Mucosa of gallbladder (tissue), 1 donor: ENCODE measurements at regions not wholly inside any gene's neighbourhood (a gene's known extent, or its start where the extent isn't known, plus 50 kb on each side); places are given as distances from the start of the nearest gene placed in this dataset.

Experiments
- DNase-seq: peaks from one replicate; pipeline ENCODE4 v3.0.0-alpha.2; 2020; ENCODE audit warnings: low spot score
- donor health status: DM: no; HTN: no; CAD: no.

DNA sequence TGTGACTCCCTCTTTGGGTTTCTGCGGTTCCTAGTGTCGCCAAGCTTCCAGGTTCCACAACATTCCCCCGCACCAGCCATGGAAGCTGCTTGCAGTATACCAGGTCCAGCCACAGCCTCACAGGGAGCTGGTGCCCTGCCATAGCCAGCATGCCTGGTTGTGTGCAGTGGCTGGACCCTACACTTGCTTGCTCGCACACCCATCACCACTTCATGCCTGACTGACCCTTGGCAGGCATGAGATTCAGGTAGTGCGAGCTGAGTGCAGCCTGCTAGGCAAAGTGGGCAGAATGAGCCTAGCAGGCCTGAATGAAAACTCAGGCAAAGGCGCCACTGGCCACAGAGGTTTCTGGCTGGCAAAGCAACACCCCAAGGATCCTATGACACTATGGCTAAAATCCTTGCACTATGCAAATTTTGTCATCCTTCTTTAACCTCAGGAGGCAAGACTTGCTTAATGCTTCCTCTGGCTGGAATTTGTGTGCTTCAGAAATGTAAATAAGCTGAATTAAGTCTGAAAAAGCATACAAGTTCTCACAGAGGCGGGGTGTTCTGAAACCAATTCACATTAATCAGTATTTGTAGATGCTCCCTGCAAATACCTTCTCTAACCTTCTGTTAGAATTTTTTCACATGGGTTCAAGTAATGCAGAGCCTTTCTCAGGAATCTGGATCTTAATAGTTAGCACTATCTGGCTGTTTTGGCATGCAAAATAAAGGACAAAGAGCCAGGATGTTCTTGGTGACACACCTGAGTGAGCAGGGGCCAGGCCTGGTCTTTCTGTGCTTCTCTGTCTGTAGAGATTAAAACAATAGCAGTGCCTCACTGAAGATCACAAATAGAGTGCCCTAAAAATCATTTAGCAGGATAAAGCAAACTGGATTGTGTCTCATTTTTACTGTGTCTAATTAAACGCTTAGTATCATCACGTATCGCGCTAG, 256.9 kb downstream of the GPATCH2 start:
- no peak for DNase-seq

DNA sequence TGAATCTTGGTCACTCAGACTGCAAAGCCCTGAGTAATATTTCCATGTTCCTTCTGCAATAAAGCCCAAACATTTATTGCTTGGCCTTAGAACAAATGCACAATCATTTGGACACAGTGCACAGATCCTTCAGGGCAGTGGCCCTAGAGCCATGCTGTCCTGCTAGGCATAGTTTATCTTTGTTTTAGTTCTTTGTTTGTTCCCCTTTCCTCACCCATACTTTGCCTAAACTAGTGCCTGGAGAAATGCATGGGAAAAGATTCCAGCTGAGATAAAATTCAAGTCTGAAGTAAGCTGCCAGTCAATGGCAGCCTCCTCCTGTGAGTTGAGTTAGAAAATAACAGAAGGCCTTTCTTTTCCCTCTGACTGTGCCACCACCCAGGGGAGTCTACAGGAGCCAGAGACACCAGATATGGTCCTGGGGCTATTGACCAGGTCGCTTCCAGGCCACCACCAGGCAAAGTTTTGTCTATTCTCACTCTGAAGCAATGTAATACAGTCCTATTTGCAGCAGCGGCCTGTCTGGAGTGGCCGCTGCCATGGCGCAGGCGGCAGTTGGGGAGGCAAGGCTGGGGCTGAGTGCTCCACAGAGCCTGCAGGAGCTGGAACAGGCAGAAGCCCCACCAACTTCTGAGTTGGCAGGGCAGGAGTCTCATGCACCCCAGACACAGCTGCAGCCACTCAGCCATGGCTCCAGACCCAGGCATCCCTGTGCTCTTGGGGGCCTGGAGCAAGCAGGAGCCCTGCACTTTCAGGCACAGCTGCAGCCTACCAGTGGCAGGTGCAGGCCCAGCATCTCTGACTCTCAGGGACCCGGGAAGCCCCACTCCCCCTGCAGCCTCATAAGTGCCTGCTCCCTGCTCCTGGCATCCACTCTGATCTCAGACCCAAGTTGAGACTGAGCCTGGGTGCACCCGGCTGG, 258.6 kb downstream of the GPATCH2 start:
- DNase-seq, result no peak

DNA sequence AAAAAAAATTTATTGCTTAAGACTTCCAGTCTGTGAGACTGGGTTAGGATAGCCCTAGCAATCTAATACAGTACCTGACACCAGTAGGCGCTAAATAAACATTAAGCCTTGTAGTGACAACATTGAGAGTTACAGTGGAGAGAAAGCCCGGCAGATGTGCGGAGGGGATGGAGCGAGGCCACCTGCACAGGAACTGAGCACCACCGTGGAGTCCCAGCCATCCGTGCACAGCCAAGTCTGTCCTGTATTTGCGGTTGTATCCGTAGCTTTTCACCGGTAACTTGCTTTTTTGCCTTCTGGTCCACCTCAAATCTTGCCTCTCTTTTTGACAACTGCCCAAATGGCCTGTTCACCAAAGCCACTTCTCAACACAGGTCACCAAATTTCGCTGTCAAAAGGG, 260.1 kb downstream of the GPATCH2 start:
- no peak for DNase-seq

DNA sequence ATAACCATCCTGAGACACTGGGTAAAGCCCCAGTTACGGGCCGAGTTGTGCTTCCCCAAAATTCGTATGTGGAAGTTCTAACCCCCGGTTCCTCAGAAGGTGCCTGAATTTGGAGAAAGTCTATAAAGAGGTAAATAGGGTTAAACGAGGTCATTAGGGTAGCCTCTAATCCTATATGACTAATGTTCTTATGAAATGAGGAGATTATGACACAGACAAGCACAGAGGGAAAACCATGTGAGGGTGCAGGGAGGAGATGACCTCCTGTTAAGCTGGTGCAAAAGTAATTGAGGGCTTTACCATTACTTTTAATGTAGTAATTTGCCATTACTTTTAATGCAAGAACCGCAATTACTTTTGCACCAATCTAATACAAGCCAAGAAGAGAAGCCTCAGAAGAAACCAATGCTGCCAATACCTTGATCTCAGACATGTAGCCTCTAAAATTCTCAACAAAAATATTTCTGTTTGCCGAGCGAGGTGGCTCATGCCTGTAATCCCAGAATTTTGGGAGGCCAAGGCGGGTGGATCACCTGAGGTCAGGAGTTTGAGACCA, 260.8 kb downstream of the GPATCH2 start:
- no peak for DNase-seq

DNA sequence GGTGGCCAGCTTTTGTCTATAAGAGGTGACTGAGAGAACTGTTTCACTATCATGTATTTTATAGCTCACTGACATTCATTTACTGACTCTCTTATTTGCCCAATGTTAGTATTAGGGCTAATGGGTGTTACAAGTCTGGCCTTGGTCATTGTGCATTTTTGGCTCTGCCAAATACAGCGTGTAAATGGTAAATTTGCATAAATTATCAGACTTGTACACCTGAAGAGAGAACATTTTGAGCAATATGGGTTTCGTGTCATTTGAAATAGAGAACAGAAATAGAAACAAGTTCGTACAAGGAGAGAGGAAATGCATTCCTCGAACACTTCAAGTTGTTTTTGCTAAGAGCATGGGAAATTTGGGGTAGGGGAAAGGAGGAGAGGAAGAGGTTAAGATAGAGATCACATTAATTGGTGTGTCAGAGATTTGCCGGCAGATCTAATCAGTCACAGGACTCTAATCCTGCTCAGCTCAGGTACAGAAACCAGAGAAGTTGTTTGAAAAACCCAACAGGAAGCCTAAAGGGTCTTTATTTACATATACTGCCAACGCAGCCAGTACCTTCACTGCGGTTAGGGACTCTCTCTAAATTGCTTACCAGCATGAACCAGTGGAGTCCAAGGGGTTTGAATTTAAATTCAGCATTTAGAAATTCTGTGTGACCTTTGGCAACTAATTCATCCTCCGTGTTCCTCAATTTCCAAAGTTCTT, 261.5 kb downstream of the GPATCH2 start:
- no peak for DNase-seq

DNA sequence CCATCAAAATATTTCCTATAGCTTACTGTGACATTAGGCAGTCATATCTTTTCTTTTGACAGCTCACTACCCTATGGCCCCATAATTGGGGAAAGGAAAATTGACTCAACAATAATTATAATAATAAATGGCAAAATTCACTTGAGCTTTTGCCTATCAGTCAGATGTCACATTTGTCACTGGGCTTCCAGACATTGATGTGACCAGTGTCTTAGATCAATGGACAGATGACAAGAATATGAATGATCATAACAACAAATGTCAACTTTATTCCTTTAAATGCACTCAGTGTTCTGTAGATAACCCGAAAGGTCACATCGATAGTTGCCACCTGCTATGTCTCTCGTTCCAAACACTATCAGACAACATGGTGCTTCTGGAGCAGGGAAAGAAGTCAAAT, 266.7 kb downstream of the GPATCH2 start:
- no peak for DNase-seq

DNA sequence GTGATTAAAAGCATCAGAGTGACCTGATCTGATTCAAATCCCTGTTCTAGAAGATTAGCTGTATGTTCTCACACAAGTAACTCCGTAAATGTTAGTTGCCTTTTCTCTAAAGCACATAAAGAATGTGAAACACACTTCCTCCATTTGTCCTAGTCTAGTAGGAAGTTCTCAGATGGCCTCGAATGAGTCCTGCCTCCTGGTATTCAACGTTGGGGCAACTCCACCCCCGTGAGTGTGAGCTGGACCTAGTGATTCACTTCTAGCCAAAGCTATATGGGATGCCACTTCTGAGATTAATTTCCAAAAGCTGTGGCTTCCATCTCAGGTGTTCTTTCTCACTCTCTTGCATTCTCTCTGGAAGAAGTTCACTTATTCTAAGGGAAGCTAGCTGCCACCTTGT, 267.6 kb downstream of the GPATCH2 start:
- DNase-seq, result no peak

DNA sequence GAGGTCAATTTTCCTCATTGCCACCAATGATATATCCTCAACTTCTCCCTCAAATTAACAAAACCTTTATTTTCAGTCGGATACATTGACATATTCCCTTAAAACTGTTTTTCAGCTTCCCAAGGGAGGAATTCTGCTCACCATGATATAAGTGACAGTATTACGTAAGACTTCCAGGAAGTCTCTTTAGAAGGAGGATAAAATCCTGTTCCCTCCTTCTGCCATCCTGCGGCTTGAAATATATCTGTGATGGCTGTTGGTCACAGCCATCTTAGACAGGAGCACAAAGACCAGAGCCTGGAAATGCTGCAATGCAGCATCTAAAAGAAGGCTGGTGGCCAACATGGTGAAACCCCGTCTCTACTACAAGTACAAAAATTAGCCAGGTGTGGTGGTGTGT, 270.4 kb downstream of the GPATCH2 start:
- no peak for DNase-seq

DNA sequence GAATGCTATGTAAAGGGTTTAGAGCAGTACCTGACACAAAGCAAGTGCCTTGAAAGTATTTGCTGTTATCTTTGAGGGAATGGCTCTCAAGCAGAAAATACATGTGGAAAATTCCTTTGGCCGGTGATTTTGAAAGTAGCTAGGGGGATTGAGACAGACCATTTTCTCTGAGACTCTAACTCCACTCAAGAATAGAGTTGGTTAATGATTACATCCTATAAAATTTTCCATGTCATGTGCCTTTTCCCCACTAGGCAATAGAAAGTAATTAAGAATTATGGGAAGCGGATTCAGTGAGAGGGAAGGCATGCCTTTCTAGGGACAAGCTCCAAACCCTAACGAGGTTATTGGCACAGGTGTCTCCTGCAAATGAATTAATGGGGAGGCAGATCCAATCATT, 276.0 kb downstream of the GPATCH2 start:
- no peak for DNase-seq

DNA sequence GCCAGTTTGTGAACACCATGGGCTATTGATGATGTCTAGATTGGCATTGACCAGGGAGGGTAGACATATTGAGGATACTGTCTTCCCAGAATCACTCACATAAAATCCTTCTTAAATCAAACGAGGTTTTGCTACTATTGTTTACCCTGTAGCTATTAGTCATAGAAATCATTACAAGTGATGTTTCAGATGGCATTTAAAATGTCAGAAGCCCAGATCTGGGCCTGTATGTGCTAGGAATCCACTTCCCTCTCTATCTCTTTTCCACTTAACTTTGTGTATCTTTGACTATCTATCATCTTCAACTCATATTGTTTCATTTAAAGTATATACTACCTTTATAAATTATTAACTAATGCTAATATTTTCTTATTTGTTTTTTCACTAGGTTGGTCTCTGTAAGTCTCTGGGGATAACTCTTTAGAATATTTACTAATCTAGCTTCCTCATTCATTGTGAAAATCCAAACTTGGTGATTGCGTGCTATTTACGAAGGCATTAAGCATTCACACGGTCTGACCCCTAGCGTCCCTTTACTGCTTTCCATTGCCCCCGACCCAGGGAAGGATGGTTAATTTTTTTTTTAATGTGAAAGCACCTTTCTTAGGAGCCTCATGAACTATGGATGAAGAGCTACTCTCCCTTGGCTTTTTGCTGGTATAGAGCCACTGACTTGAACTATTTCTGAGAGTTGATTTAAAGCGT, 281.8 kb downstream of the GPATCH2 start:
- DNase-seq, result no peak

DNA sequence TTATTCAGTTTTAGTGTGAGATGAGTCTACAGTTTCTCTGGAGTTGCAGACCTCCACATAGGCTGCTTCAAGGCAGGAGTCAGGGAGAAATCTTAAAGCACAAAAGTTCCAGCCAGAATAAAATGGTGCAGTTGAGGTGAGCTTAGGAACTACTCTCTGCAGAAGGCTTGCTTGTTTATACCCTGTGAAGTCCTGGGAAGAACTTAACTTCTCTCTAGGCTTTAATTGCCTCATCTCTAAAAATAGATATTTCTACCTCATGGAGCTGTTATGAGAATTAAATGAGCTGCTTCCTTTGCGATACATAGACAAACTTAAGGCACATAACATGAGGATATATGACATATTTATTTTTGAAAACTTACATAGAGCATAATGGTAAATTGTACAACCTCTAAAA, 286.2 kb downstream of the GPATCH2 start:
- DNase-seq, result no peak

DNA sequence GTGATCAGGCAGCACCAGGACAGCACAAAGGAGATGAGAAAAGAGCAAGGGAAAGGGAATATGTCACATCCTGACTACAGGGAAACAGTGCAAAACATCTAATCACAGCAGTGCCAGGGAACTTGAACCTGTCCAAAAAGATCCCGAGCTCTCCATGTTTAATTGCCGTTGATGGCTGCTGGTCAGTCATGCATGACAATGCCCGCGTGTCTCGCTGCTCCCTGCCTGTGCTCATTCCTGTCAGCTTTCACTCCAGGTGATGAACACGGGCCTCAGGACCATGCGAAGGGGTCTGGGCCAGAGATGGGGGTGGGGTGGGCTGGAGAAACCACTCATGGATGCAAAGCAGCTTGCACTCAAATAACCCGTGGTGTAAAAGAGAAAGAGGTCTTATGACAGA, 287.0 kb downstream of the GPATCH2 start:
- no peak for DNase-seq

DNA sequence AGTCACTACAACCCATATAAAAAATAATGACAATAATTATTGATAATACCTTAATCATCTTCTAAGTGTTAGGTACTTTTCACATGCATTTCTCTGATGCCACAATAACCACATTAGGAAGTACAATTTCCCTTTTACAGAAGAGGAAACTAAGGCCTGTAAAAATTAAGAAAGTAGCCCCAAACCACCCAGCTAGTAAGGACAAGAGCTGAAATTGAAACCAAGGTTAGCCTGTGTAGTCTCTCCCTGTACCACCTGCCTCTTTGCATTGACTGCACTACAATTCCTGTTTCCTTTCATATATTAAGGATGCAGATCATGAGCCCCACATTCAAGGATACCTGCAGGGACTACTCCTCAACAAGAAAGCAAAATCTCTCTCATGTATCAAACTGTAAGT, 288.8 kb downstream of the GPATCH2 start:
- no peak for DNase-seq

DNA sequence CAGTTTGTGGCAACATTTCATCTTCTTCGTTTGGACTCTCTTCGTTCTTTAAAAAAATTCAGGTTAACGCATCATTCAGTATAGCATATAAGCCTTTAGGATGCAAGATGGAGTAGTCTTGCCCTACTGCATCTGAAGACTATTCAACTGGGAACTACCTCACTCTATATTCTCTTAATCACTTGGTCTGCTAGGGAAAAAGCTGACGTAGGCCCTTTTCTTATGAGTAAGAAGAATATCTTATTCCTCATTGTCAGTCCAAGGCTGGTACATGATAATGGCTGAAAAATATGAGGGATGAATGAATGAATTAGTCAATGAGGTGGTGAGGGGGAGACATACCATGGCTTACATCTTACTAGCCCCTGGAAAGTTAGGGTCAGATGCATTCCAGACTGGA, 294.2 kb downstream of the GPATCH2 start:
- DNase-seq, result no peak

DNA sequence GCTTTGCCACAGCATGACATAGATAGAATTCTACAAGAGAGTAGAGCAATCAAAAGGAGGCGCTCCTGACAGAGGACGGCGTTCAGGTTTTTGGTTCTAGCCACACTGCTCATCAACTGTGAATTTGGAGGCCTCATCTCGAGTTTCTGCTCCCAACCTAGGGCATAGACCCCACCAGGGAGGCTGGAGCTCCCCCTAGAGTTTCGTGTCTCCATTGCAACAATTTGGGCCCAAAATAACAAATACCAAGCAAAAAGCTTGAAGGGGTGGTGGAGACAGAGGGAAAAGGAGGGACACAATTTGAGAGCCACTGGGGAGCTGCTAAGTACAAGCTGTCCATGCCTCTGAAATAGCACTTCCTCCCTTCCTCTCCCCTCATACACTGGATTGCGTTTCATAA, 297.0 kb downstream of the GPATCH2 start:
- no peak for DNase-seq

DNA sequence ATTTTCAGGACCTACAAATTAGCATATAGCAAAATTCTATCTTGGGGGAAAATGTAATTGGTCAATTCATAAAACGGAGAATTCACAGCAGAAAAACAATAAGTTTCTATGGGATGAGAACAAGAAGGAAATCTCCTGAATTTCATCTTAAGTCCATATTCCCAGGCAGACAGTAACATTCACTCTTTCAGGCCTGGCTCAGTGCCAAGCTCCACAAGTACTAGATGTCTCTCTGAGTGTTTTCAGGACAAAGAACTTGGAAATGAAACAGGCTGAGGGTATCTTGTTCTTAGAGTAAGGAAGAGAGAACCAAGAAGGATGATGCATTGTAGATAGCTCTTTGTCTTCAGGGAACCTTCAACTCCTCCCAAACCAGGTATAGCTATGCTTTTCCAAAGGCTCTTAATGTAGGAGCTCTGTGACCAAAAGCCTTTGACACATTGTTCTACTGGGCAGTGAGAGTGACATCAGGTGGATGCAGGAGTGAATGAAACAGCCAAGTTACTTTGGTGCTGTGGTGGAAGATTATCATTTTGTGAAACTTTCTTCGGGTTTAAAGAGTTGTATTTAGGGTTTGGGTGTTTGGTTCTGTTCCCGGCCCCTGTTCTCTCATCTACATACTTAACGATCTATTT, 298.3 kb downstream of the GPATCH2 start:
- no peak for DNase-seq

DNA sequence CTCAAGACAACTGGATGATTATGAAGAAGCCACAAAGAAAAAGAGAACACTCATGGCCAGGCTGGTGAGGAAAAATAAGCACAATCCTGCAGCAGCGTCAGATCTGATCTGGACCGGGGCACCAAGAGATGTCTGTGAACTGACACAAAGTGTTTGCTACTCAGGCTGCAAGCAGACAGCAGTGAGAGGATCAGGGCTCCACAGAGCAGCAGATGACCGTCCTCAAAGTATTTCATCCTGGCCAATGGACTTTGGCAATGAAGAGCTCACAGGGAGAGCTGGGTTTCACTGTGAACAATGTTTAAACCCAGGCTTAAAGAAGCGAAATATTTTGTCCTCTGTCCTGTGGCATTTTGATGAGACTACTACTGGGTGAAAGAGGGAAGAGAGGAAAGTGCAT, 299.2 kb downstream of the GPATCH2 start:
- DNase-seq, result no peak

DNA sequence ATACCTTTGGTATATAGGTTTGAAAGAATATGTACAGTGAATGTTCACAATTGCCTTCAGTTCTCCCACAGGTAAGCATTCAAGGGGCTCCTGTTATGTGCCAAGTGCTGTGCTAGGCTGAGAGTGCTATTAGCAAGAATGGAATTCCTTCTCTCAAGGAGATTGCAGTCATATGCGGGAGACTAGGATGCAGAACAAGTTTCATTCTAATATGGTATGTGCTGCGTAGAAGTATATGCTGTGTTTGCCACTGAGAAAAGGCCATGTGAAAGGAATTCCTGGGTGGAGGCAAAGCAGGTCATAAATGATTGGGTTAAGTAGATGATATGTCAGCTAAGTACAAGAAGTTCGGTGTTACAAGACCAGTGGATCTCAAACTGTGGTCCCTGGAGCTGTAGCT, 303.0 kb downstream of the GPATCH2 start:
- DNase-seq, result no peak

DNA sequence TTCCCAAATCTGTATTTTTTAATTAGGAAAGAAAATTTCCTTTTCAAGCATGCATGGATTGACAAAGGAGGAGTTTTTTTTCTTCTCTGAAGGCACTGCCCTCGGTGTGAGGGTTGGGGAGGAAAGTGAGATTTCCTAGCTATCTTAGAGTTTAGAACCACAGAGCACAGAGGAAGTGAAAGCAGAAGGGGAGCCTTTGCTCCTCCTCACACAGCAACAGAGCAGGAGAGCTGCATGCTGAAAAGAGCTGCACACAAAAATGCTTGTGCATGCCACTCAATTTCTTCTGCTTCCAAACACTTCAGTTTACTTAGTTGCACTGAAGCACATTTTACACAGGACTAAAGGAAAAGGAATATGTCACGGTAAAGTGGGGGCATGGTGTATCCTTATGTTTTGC, 308.1 kb downstream of the GPATCH2 start:
- no peak for DNase-seq

DNA sequence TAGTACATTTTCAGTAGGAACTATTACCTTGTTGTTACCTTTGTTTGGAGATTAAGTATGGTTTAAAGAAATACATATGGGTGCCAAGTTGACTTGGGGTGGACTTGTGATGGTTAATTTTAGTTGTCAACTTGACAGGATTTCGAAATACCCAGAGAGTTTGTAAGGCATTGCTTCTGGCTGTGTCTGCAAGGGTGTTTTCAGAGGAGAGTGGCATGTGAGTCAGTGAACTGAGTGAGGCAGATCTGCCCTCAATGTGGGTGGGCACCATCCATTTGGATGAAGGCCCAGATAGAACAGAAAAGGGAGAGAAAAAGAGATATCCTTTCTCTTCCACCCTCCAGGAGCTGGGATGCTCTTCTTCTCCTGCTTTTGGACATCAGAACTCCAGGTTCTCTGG, 315.5 kb downstream of the GPATCH2 start:
- DNase-seq, result no peak

DNA sequence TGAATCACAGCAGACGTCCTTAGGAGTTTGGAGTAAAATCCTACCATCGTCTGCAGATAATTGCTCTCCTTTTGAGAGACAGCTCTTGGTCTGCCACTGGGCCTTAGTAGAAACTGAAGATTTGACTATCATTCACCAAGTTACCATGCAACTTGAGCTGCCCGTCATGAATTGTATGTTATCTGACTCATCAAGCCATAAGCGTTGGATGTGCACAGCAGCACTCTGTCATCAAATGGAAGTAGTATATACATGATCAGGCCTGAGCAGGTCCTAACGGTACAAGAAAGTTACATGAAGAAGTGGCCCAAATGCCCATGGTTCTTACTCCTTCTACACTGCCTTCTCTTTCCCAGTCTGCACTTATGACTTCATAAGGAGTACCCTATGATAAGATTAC, 317.8 kb downstream of the GPATCH2 start:
- no peak for DNase-seq
